A549 (cell line): ENCODE measurements at regions not wholly inside any gene's neighbourhood (a gene's known extent, or its start where the extent isn't known, plus 50 kb on each side); places are given as distances from the start of the nearest gene placed in this dataset.

Experiments used
- EP300 ChIP-seq, 2 experiments: fragments of >200 bp; sonication (Bioruptor Twin); formaldehyde crosslinking; IDR thresholded peaks; 2 replicates in 1 of 2; 3 replicates in 1 of 2; pipeline ENCODE4 v1.6.1; 2016 to 2017
- HDAC2 ChIP-seq: fragments of 200-600 bp; sonication (generic); IDR thresholded peaks from 2 replicates; pipeline ENCODE4 v1.6.1; 2016
- JUN ChIP-seq, 2 experiments: fragments of >200 bp; sonication (Bioruptor Twin); formaldehyde crosslinking; IDR thresholded peaks; 2 replicates in 1 of 2; 3 replicates in 1 of 2; pipeline ENCODE4 v1.6.1; 2016 to 2017
- KDM5A ChIP-seq: fragments of 200-600 bp; sonication (generic); IDR thresholded peaks from 2 replicates; pipeline ENCODE4 v1.6.1; 2016; ENCODE audit warnings: antibody characterized with exemption, mild to moderate bottlenecking
- NR3C1 ChIP-seq: fragments of >200 bp; sonication (Bioruptor Twin); formaldehyde crosslinking; IDR thresholded peaks from 3 replicates; pipeline ENCODE4 v1.6.1; 2017
- TF ChIP-seq, protein P1 (sequence below): fragments of >200 bp; sonication (Bioruptor Twin); formaldehyde crosslinking; IDR thresholded peaks from 3 replicates; pipeline ENCODE4 v1.5.1; 2016
- TF ChIP-seq, protein P2 (sequence below): fragments of 450-650 bp; IDR thresholded peaks from 2 replicates; pipeline ENCODE4 v1.6.1; 2014; ENCODE audit warnings: antibody characterized with exemption

DNA sequence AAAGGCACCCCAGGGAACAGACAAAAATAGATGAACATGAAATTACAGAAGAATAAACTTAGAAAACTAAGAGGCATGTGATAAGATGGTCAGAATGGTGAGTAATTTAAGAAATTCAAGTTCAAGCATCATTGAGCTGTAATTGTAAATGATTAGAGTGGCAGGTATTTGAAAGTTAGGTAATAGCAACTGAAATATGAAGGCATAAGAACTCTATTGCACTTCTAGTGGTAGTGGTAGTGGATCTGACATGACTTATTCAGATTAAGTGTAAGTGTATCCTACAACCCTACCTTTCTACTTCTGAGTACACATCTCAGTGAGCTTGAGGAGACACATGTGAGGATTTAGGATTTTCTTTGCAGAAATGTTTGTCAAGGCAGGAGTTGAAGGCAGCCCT is 192.9 kb upstream of the RIOK2 start:
- no peak for TF ChIP-seq HDAC2
- TF ChIP-seq EP300 (IDR thresholded peaks at IDR 0.05) = no peak
- no peak for TF ChIP-seq JUN (IDR thresholded peaks at IDR 0.05)
- no peak for TF ChIP-seq NR3C1
- TF ChIP-seq KDM5A = no peak
- TF ChIP-seq, protein P1, sequence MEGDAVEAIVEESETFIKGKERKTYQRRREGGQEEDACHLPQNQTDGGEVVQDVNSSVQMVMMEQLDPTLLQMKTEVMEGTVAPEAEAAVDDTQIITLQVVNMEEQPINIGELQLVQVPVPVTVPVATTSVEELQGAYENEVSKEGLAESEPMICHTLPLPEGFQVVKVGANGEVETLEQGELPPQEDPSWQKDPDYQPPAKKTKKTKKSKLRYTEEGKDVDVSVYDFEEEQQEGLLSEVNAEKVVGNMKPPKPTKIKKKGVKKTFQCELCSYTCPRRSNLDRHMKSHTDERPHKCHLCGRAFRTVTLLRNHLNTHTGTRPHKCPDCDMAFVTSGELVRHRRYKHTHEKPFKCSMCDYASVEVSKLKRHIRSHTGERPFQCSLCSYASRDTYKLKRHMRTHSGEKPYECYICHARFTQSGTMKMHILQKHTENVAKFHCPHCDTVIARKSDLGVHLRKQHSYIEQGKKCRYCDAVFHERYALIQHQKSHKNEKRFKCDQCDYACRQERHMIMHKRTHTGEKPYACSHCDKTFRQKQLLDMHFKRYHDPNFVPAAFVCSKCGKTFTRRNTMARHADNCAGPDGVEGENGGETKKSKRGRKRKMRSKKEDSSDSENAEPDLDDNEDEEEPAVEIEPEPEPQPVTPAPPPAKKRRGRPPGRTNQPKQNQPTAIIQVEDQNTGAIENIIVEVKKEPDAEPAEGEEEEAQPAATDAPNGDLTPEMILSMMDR = no peak
- TF ChIP-seq, protein P2, sequence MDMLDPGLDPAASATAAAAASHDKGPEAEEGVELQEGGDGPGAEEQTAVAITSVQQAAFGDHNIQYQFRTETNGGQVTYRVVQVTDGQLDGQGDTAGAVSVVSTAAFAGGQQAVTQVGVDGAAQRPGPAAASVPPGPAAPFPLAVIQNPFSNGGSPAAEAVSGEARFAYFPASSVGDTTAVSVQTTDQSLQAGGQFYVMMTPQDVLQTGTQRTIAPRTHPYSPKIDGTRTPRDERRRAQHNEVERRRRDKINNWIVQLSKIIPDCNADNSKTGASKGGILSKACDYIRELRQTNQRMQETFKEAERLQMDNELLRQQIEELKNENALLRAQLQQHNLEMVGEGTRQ = no peak
